HG03439 (cell line): ENCODE measurements at regions not wholly inside any gene's neighbourhood (a gene's known extent, or its start where the extent isn't known, plus 50 kb on each side); places are given as distances from the start of the nearest gene placed in this dataset.

Experiments
- ATAC-seq: cut with Tn5 transposase; IDR thresholded peaks from one replicate; pipeline ENCODE4 v1.9.1; 2021; ENCODE audit warnings: mild to moderate bottlenecking, moderate library complexity; ENCODE audit not compliant: unreplicated experiment

GRCh38 chr10:25661632-25662031 is 272.4 kb upstream of the MYO3A start:
- ATAC-seq = no peak

GRCh38 chr10:25666276-25666675 is 267.8 kb upstream of the MYO3A start:
- ATAC-seq = no peak

GRCh38 chr10:25675204-25675603 is 258.8 kb upstream of the MYO3A start:
- ATAC-seq = no peak

GRCh38 chr10:25675615-25676014 is 258.4 kb upstream of the MYO3A start:
- no peak for ATAC-seq

GRCh38 chr10:25678220-25678619 is 255.8 kb upstream of the MYO3A start:
- ATAC-seq = no peak

- no peak for ATAC-seq
These were observed 255.4 kb upstream of the MYO3A start for GRCh38 chr10:25678666-25679065.

- no peak for ATAC-seq
These were observed 251.7 kb upstream of the MYO3A start for GRCh38 chr10:25682203-25682851.

GRCh38 chr10:25683344-25683743 is 250.7 kb upstream of the MYO3A start:
- no peak for ATAC-seq

- ATAC-seq = no peak
These were observed 246.5 kb upstream of the MYO3A start for GRCh38 chr10:25687521-25687920.

GRCh38 chr10:25689346-25690100 is 244.5 kb upstream of the MYO3A start:
- no peak for ATAC-seq

GRCh38 chr10:25692761-25693160 is 241.3 kb upstream of the MYO3A start:
- no peak for ATAC-seq

- no peak for ATAC-seq
These were observed 239.7 kb upstream of the MYO3A start for GRCh38 chr10:25694206-25694933.

GRCh38 chr10:25694971-25695370 is 239.1 kb upstream of the MYO3A start:
- ATAC-seq = no peak

GRCh38 chr10:25695586-25695985 is 238.4 kb upstream of the MYO3A start:
- ATAC-seq = no peak

- no peak for ATAC-seq
These were observed 237.9 kb upstream of the MYO3A start for GRCh38 chr10:25696013-25696708.

- ATAC-seq = no peak
These were observed 236.6 kb upstream of the MYO3A start for GRCh38 chr10:25697412-25697811.

- no peak for ATAC-seq
These were observed 235.4 kb upstream of the MYO3A start for GRCh38 chr10:25698638-25699037.

GRCh38 chr10:25699631-25700030 is 234.4 kb upstream of the MYO3A start:
- ATAC-seq = no peak

- no peak for ATAC-seq
These were observed 232.4 kb upstream of the MYO3A start for GRCh38 chr10:25701652-25702051.

- ATAC-seq = no peak
These were observed 229.4 kb upstream of the MYO3A start for GRCh38 chr10:25704622-25705021.

- no peak for ATAC-seq
These were observed 226.5 kb upstream of the MYO3A start for GRCh38 chr10:25707572-25707971.
